Endothelial cell of umbilical vein (primary cell): ENCODE measurements at regions not wholly inside any gene's neighbourhood (a gene's known extent, or its start where the extent isn't known, plus 50 kb on each side); places are given as distances from the start of the nearest gene placed in this dataset.

ENCODE experiments used
- BruUV-seq: library from RNA; stranded (reverse); fragments of 400-500 nt; replicated peaks from 2 replicates; lab custom pipeline; 2021; lab: Mats Ljungman, UMichigan
- CTCF ChIA-PET: fragments of 300-600, 350-600 bp; sonication (Branson Sonifier 250); formaldehyde crosslinking; loops from one replicate; lab custom pipeline; 2021; ENCODE audit warnings: antibody characterized with exemption, inconsistent platforms; lab: Charles Lee
- POLR2A ChIA-PET: fragments of 300-600, 350-600 bp; sonication (Branson Sonifier 250); formaldehyde crosslinking; loops from one replicate; lab custom pipeline; 2021; ENCODE audit warnings: antibody characterized with exemption, inconsistent platforms; lab: Charles Lee
- DNase-seq: peaks from one replicate; pipeline ENCODE4 v3.0.0-alpha.2; 2011; ENCODE audit warnings: low read depth, low spot score
- FAIRE-seq: peaks from 2 replicates; lab custom pipeline; 2011; peaks lifted over from hg19 to GRCh38; lab: Jason Lieb, UNC
- H2AFZ ChIP-seq: 2 replicates; pipeline ENCODE4 v1.6.0; 2012; ENCODE audit warnings: low read depth, low read length, control low read depth, inconsistent platforms
- H3K27ac ChIP-seq: 2 replicates; pipeline ENCODE4 v1.5.1; 2011; ENCODE audit warnings: low read depth, mild to moderate bottlenecking, control low read depth, low read length, moderate library complexity; ENCODE audit not compliant: insufficient read depth
- H3K27me3 ChIP-seq, 2 experiments: 2 replicates each; pipeline versions ENCODE4 v1.6.0 to v1.6.1; 2011; ENCODE audit warnings: low read length in 2 of 2, mixed read lengths in 1 of 2; ENCODE audit not compliant: control insufficient read depth in 2 of 2, insufficient read depth in 2 of 2
- H3K36me3 ChIP-seq, 2 experiments: 2 replicates in 1 of 2; 3 replicates in 1 of 2; pipeline ENCODE4 v1.5.1; 2011; ENCODE audit warnings: low read length in 2 of 2, mild to moderate bottlenecking in 1 of 2, moderate library complexity in 1 of 2; ENCODE audit not compliant: control insufficient read depth in 2 of 2, insufficient read depth in 2 of 2; ENCODE audit errors: extremely low read depth in 1 of 2
- H3K4me1 ChIP-seq: 3 replicates; pipeline ENCODE4 v1.5.1; 2011; ENCODE audit warnings: mild to moderate bottlenecking, low read length; ENCODE audit not compliant: control insufficient read depth, insufficient read depth; ENCODE audit errors: extremely low read depth
- H3K4me2 ChIP-seq: 2 replicates; pipeline ENCODE4 v1.6.1; 2011; ENCODE audit warnings: low read length, control low read depth, mixed read lengths; ENCODE audit not compliant: insufficient read depth
- H3K4me3 ChIP-seq, 3 experiments: fragments of 200-600 bp in 1 of 3; sonication (generic), shearing (Covaris generic) in 1 of 3; replicated peaks in 1 of 3; 2 replicates each; pipeline ENCODE4 v1.5.1; 2011 to 2016; ENCODE audit warnings: control low read depth in 3 of 3, low read length in 3 of 3, mild to moderate bottlenecking in 2 of 3, inconsistent platforms in 1 of 3, low read depth in 1 of 3, moderate library complexity in 1 of 3; ENCODE audit not compliant: insufficient read depth in 1 of 3
- H3K79me2 ChIP-seq: 2 replicates; pipeline ENCODE4 v1.6.0; 2012; ENCODE audit warnings: low read length, inconsistent platforms; ENCODE audit not compliant: control insufficient read depth, insufficient read depth
- H3K9ac ChIP-seq: replicated peaks from 2 replicates; pipeline ENCODE3; 2011; ENCODE audit warnings: low read length, control low read depth; ENCODE audit not compliant: insufficient read depth; ENCODE audit errors: extremely low read depth
- H3K9me1 ChIP-seq: replicated peaks from 3 replicates; pipeline ENCODE4 v1.6.0; 2011; ENCODE audit warnings: mild to moderate bottlenecking, low read length; ENCODE audit not compliant: control insufficient read depth, insufficient read depth; ENCODE audit errors: extremely low read depth
- H3K9me3 ChIP-seq: replicated peaks from 2 replicates; pipeline ENCODE4 v1.5.1; 2012; ENCODE audit warnings: low read length, inconsistent platforms; ENCODE audit not compliant: control insufficient read depth, insufficient read depth
- H4K20me1 ChIP-seq: replicated peaks from 2 replicates; pipeline ENCODE3; 2011; ENCODE audit warnings: mild to moderate bottlenecking, low read length; ENCODE audit not compliant: control insufficient read depth, insufficient read depth; ENCODE audit errors: extremely low read depth
- CTCF ChIP-seq, 2 donors: IDR thresholded peaks; 1 replicate in 1 of 2; 2 replicates in 1 of 2; pipeline ENCODE4 v1.5.1; 2011; ENCODE audit warnings: low read length in 2 of 2, mild to moderate bottlenecking in 2 of 2, moderate library complexity in 2 of 2, control low read depth in 1 of 2, inconsistent platforms in 1 of 2, low read depth in 1 of 2; ENCODE audit not compliant: insufficient read depth in 1 of 2; ENCODE audit errors: extremely low read depth in 1 of 2
- EZH2 ChIP-seq: IDR thresholded peaks from 2 replicates; pipeline ENCODE4 v1.6.1; 2012; ENCODE audit warnings: borderline replicate concordance, low read depth, mild to moderate bottlenecking, moderate library complexity, low read length, inconsistent platforms; ENCODE audit not compliant: severe bottlenecking
- FOS ChIP-seq: IDR thresholded peaks from 2 replicates; pipeline ENCODE4 v1.6.1; 2011; ENCODE audit warnings: mild to moderate bottlenecking, low read length, moderate library complexity, borderline replicate concordance; ENCODE audit not compliant: insufficient read depth
- GATA2 ChIP-seq: IDR thresholded peaks from 2 replicates; pipeline ENCODE4 v1.7.0; 2011; ENCODE audit warnings: low read depth, mild to moderate bottlenecking, moderate library complexity, mixed read lengths, low read length; ENCODE audit not compliant: insufficient read length, insufficient read depth
- JUN ChIP-seq: IDR thresholded peaks from 2 replicates; pipeline ENCODE4 v1.6.1; 2011; ENCODE audit warnings: borderline replicate concordance, low read depth; ENCODE audit not compliant: insufficient read length, insufficient read depth
- MYC ChIP-seq: IDR thresholded peaks from one replicate; pipeline ENCODE4 v1.6.1; 2011; ENCODE audit warnings: mild to moderate bottlenecking, low read depth, low read length
- POLR2A ChIP-seq: IDR thresholded peaks from 2 replicates; pipeline ENCODE4 v1.6.1; 2012; ENCODE audit warnings: low read depth, mild to moderate bottlenecking, control low read depth, low read length
- POLR2AphosphoS5 ChIP-seq: IDR thresholded peaks from 2 replicates; pipeline ENCODE4 v1.6.1; 2012; ENCODE audit warnings: low read depth, mild to moderate bottlenecking, control low read depth, low read length, moderate library complexity; ENCODE audit not compliant: insufficient read depth
- dilution Hi-C: fragments of 300-500 bp; cut with MboI; formaldehyde crosslinking; loops from one replicate; pipeline ENCODE4 v1.15.0; 2019; ENCODE audit warnings: low sequenced_read_pairs; ENCODE audit not compliant: extremely low pct_ligation_motif_present
- intact Hi-C: fragments of 100-400 bp; cut with micrococcal nuclease; formaldehyde crosslinking; loops from one replicate; pipeline ENCODE4 v1.10.0; 2022
- TF ChIP-seq, protein P1 (sequence below): IDR thresholded peaks from 2 replicates; pipeline ENCODE4 v1.6.1; 2011; ENCODE audit not compliant: insufficient read depth, insufficient read length

- FAIRE-seq (no peak), DNase-seq (no peak)
- CTCF ChIA-PET = no interaction called here
- no peaks in the 10 kb centered on the region for H3K9me3 ChIP-seq
- no peaks in the 10 kb centered on the region for H3K4me1 ChIP-seq
- POLR2A ChIA-PET = no interaction called here
- dilution Hi-C loops = no loop called here
- no TSS peak for BruUV-seq
- no peak overlapping the region for H3K4me2 ChIP-seq
- H3K4me3 ChIP-seq = no peak overlapping the region
- H3K27ac ChIP-seq = no peak overlapping the region
- no peaks in the 10 kb centered on the region for H4K20me1 ChIP-seq
- H3K36me3 ChIP-seq = no peaks in the 10 kb centered on the region
- H3K9me1 ChIP-seq = no peaks in the 10 kb centered on the region
- H3K27me3 ChIP-seq = peaks cover 0 to 4% of the 10 kb centered on the region in 2 experiments
- H3K9ac ChIP-seq = no peak overlapping the region
- no peaks in the 10 kb centered on the region for H3K79me2 ChIP-seq
- no peak overlapping the region for H2AFZ ChIP-seq
- intact Hi-C loops = no loop called here
- TF ChIP-seq FOS (no peak), JUN (no peak), CTCF (IDR thresholded peaks at IDR 0.05; ENCODE audit: extremely low read depth in 1 of 2, insufficient read depth in 1 of 2, low read depth in 1 of 2, low read length in 2 of 2) (no peak), POLR2A (no peak), POLR2AphosphoS5 (no peak)
- TF ChIP-seq, protein P1, sequence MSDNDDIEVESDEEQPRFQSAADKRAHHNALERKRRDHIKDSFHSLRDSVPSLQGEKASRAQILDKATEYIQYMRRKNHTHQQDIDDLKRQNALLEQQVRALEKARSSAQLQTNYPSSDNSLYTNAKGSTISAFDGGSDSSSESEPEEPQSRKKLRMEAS = no peak
Measured at GRCh38 chr2:61713457-61713856, 140.4 kb downstream of the FAM161A start.

DNA sequence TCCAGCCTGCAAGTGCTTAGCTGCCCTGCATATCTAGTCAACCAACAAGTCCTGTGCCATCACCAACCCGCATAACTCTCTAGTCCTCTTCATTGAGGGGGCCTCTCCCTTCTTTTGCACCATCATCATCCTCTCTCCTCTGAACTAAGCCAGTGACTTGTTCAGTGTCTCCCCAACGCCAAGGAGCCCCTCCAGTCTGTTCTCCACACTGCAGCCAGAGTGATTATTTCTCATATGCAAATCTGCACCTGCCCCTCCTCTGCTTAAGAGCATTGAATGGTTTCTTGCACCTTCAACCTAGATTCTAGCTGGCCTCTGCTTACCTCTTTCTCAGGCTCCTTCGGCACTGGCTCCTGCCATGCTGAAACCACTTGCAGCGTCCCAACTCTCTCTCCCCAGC lies 141.8 kb downstream of the FAM161A start:
- H4K20me1 ChIP-seq = no peaks in the 10 kb centered on the region
- no TSS peak for BruUV-seq
- no peak overlapping the region for H3K9ac ChIP-seq
- no peak for TF ChIP-seq GATA2
- TF ChIP-seq, protein P1 = no peak
- no peak for TF ChIP-seq CTCF (IDR thresholded peaks at IDR 0.05; ENCODE audit: extremely low read depth in 1 of 2, insufficient read depth in 1 of 2, low read depth in 1 of 2, low read length in 2 of 2)
- TF ChIP-seq JUN = no peak
- TF ChIP-seq POLR2AphosphoS5 = no peak
- no peak for TF ChIP-seq POLR2A
- TF ChIP-seq EZH2 = no peak
- TF ChIP-seq MYC = no peak
- no peak for TF ChIP-seq FOS
- no peak overlapping the region for H2AFZ ChIP-seq
- no peaks in the 10 kb centered on the region for H3K36me3 ChIP-seq
- H3K27ac ChIP-seq = no peak overlapping the region
- H3K4me1 ChIP-seq = no peaks in the 10 kb centered on the region
- POLR2A ChIA-PET = no interaction called here
- H3K27me3 ChIP-seq = peaks cover 0 to 4% of the 10 kb centered on the region in 2 experiments
- no peak overlapping the region for H3K4me2 ChIP-seq
- H3K9me1 ChIP-seq = no peaks in the 10 kb centered on the region
- CTCF ChIA-PET = no interaction called here
- dilution Hi-C loops = no loop called here
- no peaks in the 10 kb centered on the region for H3K9me3 ChIP-seq
- FAIRE-seq (no peak), DNase-seq (no peak)
- no peak overlapping the region for H3K4me3 ChIP-seq
- intact Hi-C loops = no loop called here
- no peaks in the 10 kb centered on the region for H3K79me2 ChIP-seq
